NCI-H526 (cell line): ENCODE measurements at regions not wholly inside any gene's neighbourhood (a gene's known extent, or its start where the extent isn't known, plus 50 kb on each side); places are given as distances from the start of the nearest gene placed in this dataset.
A peak's percentile ranks its signal among the peaks of the same experiment; 100 is the strongest.

ENCODE experiments used
- DNase-seq, 2 experiments: peaks; one replicate each; lab custom pipeline; 2025; lab: John Stamatoyannopoulos, UW

DNA sequence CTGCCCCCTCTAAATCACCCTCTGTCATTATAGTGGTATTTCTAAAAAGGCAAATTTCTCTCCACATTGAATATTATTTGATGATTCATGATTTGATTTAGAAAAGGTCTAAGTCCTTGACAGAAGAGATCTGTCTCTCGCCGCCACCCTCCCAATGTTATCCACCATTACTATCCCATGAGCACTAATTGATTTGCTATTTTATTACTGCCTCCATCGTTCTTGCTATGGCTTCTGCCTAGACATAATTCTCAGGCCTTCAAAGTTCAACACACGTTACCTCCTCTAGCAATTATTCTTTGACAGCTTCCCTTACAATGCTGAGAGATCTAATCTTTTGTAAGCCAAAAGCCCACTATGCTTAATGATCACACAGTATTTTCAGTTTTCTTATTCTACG lies 507.0 kb upstream of the CHAC2 start:
- DNase-seq = no peak

DNA sequence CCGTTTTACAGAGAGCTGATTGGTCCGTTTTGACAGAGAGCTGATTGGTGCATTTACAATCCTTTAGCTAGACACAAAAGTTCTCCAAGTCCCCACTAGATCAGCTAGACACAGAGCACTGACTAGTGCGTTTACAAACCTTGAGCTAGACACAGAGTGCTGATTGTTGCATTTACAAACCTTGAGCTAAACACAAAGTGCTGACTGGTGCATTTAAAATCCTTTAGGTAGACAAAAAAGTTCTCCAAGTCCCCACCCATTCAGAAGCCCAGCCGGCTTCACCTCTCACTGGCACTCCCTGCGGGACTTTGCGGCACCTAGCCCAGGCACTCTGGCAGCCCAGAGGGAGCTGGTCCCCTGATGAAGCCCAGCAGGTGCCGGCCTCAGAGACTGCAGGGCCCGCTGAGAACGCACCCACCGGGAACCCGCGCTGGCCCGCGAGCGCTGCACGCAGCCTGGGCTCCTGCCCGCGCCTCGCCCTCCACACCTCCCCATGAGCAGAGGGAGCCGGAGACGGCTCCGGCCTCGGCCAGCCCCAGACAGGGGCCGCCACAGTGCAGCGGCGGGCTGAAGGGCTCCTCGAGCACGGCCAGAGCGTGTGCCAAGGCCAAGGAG lies 508.1 kb upstream of the CHAC2 start:
- no peak for DNase-seq

DNA sequence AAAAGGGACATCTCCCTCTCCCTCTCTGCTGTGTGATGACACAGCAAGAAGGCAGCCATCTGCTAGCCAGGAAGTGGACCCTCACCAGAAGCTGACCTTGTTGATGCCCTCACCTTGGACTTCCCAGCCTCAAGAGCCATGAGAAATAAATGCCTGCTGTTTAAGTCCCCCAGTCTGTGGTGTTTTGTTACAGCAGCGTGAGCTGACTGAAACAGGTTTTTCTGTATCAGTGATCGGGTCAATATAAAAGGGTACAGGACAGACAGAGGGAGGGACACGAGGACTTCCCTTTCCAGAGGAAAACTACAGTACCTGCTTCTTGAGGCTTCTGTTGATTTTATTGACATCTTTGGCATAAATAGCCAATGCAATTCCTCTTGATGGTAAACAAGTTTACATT lies 510.3 kb upstream of the CHAC2 start:
- DNase-seq = no peak

DNA sequence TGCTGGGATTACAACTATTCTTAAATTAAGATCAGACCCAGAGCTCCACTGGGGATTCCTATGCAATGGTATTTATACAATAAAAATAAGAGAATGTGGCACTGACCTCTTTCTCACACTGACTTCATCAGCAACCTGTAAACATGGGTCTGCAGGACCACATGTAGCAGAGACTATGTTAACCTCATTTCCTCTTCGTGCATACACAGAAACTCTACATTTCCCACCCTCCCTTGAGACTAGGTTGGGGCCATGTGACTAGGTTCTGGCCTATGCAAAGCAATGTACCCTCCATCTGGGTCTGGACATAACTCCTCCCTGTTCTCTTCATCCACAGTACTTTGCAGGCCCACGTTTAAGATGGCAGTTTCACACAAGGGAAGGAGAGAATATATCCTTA lies 514.4 kb upstream of the CHAC2 start:
- no peak for DNase-seq

DNA sequence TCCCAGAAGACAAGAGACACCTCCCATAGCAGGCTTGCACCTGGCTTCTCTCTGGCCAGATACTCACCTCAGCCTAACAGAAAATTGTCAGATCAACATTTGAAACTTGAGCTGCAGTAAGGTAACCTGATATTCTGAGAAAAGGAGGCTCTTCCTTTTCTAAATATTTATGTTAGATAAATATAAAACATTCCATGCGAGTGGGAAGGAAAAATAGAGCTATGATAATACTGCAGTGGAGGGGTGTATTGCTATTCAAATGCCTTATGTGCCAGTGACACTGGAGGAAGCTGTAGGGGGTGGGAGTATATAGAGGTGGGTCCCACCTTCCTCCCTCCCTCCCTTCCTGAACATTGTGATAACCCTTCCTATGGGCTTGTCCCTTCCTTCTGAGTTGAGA lies 515.5 kb upstream of the CHAC2 start:
- peak; percentile 68 to 80 for DNase-seq

DNA sequence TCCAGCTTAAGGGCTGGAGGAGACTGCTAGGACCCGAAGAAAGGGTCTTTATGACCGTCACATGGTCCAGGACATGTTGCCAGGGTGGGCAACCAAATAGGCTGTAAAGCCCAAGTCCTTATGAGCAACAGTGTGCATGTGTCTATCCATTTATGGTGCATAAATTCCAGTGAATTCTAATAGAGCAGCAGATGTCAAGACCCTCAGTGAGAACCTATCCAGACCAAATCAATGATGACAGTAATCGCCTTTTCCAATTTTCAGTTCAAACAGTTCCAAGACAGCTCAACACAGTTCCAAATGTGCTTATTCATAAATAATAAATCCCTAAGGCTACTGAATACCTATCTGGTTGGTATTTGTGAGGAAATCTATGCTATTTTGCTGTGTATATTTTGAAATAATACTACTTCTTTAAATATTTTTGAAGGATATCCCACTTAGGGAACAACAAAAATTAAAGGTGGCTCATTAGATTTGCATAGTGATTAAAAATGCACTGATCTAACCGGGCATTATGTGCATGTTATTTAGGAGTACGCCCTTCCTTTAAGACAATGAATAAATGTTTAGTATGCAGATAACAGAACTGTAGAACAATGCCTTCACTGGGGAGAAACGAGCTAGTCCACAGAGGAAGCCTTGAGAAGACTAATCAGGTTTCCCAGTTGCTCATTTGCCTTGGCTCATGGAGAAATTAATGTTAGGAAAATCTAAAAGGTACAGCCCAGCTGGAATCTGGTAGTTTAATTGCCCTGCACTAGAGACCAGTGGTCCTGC lies 519.5 kb upstream of the CHAC2 start:
- peak; percentile 63 to 80 for DNase-seq

DNA sequence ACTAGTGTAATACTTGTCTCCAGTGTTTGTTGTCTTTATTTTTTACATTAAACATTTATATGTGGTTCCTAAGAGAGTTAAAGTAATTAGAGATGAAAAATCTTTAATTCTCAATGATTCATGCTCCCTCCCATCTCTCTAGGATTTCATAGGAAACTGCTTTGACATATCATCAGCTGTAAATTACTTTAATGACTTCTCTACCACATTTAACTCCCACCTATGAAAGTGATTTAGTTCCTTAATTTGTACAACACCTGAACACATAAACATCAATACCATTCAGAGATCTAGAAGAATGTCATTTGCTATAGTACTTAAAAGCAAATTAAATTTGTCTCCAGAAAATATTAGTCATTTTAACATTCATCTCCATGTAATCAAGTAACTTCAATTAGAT lies 524.2 kb upstream of the CHAC2 start:
- DNase-seq = no peak

DNA sequence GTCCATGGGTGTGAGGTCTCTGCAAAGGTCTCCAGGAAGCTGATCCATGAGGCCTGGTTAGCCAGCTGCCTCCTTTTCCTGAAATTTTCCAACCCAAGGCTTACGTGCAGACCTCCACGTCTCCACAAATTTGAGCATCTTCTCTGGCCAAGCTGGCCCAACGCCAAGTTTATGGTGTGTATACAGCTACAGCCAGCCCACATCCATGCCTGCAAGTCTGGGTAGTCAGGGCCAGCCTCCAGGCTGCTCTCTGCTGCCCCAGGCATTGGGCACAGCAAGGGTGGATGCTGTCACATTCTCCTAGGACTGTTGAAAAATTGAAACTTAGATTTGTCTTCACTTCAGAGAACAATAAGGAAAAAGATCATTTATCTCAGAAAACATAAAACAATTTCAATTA lies 525.5 kb upstream of the CHAC2 start:
- DNase-seq = no peak

DNA sequence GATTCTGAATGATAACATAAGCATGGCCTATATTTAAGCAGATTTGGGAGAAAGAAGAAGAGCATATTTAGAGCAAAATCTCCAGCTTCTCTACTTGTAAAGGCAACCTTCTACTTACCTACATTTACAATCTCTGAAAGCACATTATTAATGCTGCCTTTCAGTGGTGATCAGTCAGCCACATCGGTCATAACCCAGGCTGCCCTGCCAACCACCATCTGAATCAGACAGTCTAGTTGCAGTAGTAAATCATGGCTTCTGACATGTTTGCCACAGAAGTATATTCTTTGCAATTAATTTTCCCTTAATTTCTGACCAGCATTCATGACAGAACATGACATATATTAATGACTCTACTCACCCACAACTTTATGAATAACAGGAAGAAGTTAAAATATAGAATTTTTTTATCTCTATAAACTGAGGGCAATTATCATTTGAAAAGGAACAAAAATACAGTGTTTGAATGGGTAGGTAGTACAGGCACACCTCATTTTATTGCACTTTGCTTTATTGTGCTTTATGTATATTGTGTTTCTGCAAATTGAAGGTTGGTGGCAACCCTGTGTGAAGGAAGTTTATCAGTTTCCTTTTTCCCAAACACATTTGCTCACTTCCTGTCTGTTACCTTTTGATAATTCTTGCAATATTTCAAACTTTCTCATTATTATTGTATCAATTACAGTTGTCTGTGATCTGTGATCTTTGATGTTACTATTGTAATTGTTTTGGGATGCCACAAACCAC lies 531.6 kb upstream of the CHAC2 start:
- DNase-seq = peak in 1 of 2 experiments; percentile 9

DNA sequence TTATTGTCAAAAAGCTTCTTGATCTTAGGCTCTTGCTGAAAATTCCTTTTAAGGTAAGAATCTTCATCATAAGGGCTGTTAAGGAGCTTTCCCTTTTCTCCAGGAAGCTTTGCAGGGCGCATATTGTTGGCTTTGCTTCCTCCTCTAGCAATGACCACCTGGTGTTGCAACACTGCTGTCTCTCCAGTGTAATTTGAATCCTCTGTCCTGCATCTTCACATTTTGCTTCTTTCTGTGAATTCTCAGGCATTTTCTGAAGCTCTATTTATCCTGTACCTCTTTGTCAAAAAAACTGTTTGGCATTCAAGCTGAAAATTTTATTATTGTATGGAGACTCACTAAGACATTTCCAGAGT lies 533.1 kb upstream of the CHAC2 start:
- no peak for DNase-seq

DNA sequence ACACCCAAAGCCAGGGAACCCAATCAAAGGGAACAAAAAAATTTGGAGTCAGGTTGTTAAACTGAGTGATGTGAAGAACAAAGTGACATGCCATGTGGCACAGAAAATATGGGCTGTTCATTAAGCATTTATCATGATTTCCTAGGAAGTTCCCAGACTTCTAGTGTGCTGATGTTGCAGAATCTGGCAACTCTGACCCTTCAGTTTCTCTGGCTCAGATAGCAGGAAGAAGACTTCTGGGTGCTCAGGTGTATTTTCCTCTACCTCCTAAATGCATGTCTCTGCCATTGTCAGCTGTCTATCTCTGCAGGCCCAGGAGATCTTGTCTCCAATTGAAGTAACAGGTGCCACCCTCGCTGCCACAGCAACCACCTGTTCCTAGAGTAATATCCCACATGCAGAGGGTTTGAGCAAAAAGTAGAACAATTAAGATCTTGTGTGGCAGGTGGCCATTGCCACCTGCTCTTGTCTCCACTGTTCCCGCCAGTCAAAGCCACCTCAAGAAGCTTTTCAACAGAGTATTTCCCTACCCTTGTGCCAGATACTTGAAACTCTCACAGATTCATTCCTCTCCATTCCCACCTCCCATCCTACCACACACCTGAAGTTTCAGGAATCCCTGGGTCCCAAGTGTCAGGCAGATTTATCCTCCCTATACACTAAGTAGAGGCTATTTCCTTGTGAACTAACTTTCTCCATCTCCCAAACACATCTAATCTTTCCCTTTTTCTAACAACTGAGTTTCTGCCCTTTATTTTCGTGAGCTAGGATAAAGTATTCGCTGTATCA lies 533.7 kb upstream of the CHAC2 start:
- no peak for DNase-seq

DNA sequence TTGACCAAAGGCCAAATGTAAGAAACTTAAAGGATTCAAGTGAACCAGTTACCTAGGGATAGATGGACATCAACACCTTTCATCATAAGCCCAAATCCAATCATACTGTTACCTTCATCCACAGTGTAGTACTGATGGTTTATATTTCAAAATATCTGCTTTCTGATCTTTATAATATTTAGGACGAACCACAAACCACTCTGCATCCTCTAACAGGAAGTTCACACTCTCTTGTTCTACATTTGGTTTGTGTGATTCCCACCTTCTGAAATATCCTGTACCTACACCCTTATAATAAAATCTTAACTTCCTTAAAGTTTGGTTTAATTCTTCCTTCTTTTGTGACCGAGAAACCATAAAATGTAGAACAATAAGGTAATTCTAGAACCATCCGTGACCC lies 535.7 kb upstream of the CHAC2 start:
- DNase-seq = no peak

DNA sequence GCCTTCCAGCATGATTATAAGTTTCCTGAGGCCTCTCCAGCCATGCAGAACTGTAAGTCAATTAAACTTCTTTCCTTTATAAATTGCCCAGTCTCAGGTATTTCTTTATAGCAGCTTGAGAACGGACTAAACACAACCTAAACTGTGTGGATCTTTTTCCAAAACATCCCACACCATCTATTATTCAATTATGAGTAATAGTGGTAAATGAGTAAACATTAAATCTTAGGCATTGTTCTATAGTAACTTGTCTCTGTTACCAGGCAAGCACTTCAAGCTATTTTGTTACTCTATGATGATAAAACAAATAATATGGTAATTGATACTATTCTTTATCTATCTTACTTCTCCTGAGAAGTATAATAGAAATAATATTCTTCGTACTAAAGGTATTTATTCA lies 536.9 kb upstream of the CHAC2 start:
- no peak for DNase-seq

DNA sequence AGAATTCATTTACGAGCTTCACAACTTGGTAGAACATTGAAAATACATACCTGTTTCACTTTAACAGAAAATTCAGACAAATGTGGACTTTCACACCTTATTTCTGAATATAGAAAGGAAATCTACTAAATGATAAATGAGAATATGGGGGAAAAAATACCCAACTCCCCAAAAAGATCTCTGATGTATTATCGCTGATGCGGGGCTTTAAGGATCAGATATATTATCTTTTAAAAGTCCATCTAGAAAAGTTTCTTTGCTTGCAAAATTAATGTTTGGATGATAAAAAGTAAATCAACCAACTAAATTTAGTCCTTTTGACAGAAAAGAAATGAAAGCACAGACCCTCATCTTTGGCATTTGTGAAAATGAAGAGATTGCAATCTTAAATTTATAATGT lies 540.1 kb upstream of the CHAC2 start:
- no peak for DNase-seq

DNA sequence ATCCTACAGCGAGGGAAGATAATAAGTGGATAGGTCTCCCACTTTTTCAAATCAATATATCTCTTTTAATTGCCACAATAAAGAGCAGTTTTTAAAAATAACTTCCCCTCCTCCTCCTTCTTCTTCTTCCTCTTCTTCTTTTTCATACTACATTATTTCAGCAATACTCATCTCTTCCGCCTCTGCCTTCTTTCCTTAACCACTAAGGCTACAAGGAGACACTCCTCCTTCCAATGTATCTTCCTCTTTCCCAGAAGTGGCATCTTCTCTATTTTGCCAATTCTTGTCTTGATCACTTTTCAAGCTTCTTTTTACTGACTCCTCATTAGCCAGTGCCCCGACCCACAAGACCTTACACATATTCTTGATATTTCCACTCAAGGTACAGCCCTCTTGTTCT lies 546.6 kb upstream of the CHAC2 start:
- no peak for DNase-seq

DNA sequence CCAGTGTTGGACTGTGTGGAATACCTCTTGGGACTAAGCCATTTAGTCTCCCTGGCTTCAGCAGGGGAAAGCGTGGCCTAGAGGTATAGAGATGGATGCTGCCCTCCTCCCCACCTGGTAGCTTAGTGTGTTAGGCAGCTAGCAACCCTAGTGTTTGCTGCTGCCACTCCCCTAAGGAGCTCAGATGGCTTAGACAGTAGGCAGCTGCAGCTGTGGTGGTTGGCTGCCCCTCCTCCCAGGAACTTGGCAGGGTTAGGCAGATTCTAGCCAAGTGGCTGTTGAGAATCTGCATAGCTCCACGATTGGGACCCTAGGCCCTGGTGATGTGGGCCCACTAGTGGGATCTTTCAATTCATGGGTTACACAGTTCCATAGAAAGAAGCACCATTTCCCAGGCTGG lies 550.4 kb upstream of the CHAC2 start:
- DNase-seq = no peak

DNA sequence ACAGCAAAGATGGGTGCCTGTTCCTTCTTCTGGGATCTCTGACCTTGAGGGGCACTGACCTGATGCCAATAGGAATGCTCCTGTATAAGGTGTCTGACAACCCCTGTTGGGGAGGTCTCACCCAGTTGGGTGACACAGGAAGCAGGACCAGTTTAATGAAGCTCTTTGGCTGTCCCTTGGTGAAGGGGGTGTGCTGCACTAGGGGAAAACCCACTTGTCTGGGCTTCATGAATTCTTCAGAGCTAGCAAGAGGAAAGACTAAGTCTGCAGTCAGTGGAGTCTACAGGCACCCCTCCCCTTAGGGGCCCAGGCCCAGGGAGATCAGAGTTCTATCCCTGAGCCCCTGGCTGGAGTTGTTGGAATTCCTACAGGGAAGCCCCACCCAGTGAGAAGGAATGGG lies 550.8 kb upstream of the CHAC2 start:
- DNase-seq = no peak

DNA sequence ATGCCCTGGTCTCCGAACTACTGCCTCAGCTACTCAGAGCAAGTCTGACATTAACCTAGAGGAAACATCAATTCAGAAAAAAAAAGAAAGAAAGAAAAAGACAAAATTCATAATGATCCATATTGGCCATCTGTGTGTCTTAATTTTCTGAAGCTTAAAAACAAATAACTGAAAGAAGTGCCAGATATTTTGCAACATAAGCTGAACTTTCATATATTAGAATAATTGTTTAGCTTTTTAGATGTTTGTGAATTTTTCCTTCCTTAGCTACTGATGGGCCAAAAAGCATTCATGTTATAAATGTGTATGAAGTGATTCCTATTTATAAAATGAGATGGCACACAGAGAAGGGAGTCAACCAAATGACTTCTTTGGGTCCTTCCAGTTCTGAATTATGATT lies 555.0 kb upstream of the CHAC2 start:
- DNase-seq = no peak

DNA sequence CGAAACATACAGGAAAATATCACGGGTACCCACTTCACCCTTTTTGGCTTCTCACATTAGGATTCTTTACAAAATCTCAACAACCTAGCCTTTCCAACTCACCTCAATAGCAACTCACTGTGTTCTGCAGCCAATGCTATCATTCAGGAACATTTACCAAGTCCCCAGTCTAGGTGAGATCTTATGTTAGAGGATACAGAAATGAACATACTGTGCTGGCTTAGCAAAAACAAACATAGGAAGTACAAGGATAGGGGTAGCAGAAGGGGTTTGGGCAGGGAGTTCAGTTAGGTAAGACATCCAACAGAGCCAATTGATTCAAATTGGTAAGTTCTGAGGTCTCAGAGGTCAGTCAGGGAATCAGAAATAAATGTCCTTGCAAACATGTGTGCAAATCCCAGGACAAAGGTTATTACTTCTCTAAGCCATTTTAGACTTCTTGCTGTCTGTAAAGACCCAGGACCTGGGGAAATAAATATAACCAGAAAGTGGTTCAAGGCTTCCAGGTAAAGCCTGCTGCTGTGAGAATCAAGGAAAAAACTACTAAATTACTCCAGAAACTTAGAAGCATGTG lies 556.3 kb upstream of the CHAC2 start:
- no peak for DNase-seq

DNA sequence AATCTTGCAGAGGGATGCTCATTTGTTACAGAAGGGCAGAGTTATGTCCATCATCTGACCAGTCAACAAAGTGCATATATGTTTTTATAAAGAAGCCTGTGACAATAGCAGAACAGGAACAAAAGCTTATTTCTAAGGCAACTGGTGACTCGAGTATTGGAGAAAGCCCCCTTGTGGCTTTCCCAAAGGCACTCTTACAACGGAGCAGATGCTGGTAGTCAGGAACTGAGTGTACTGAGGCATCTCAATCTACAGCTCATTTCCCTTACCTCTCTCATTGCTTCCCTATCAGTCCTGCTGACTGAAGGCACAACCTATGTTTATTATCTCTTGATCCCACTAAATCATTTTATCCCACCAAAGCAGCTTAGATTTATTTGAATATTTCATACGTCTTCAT lies 557.1 kb upstream of the CHAC2 start:
- peak in 1 of 2 experiments; percentile 21 for DNase-seq

DNA sequence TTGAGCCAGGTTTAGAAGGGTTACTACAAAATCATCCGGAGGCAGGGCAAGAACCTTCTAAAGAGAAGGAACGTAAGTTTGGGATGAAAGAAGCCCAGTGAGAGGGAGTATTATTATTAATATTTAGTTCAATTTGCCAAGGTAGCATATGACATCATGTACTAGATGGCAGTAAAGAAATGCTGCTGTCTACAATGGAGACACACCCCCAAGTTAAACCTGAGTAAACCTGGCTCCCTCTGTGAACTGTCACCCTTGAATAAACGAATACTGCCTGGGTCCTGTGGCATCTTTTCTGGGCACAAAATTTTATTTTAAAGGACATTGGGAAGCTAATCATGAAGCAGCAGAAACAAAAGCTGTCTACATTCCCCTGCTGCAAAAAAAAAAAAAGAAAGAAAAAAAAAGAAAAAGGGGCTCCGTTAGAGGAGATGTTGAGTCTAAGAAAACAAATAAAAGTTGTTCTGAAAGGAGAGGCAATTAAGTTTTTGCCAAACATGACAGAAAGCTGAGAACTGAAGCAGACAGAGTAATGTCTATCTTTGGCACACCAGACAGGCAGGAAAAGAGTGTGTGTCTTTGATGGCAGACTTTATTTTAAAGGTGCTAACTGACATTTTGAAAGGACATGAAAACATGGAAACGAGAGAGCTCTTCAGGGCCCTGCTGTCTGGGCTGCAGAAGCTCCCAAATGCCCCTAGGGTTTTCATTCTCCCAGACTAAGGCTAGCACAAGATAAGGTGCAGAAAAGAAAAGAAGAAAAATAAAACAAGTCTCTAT lies 557.7 kb upstream of the CHAC2 start:
- no peak for DNase-seq
